Common myeloid progenitor, CD34-positive (primary cell): ENCODE measurements at regions not wholly inside any gene's neighbourhood (a gene's known extent, or its start where the extent isn't known, plus 50 kb on each side); places are given as distances from the start of the nearest gene placed in this dataset.
"Not testable (repeated sequence)": the region's sequence is repeated elsewhere in the genome, so short reads cannot be mapped to it uniquely, and the experiment has no call there.

Experiments
- CTCF ChIA-PET: fragments of 350-600 bp; sonication (Branson Sonifier 250); formaldehyde crosslinking; loops from one replicate; lab custom pipeline; 2021; ENCODE audit warnings: antibody characterized with exemption; lab: Charles Lee
- POLR2A ChIA-PET: fragments of 350-600 bp; sonication (Branson Sonifier 250); formaldehyde crosslinking; loops from one replicate; lab custom pipeline; 2021; ENCODE audit warnings: antibody characterized with exemption; lab: Charles Lee
- DNase-seq, 3 donors: peaks; one replicate each; pipeline versions ENCODE4 v3.0.0 to v3.0.0-alpha.2; 2013
- H3K27ac ChIP-seq, 2 experiments: 1 replicate in 1 of 2; 2 replicates in 1 of 2; pipeline ENCODE4 v1.7.0; 2013; ENCODE audit warnings: inconsistent platforms in 2 of 2, low read length in 2 of 2, mild to moderate bottlenecking in 2 of 2, low read depth in 1 of 2, moderate library complexity in 1 of 2; ENCODE audit not compliant: severe bottlenecking in 2 of 2, insufficient read depth in 1 of 2, poor library complexity in 1 of 2
- H3K27me3 ChIP-seq, 5 experiments: replicated peaks in 2 of 5; 1 replicate in 3 of 5; 2 replicates in 2 of 5; pipeline versions ENCODE4 v1.6.1 to v1.7.0; 2013; ENCODE audit warnings: low read length in 4 of 5, mild to moderate bottlenecking in 2 of 5, moderate library complexity in 2 of 5, inconsistent platforms in 1 of 5; ENCODE audit not compliant: insufficient read depth in 5 of 5, control insufficient read depth in 4 of 5
- H3K36me3 ChIP-seq, 4 experiments: 1 replicate in 2 of 4; 2 replicates in 2 of 4; pipeline versions ENCODE4 v1.6.1 to v1.7.0; 2013; ENCODE audit warnings: low read length in 3 of 4, control low read depth in 1 of 4, mild to moderate bottlenecking in 1 of 4; ENCODE audit not compliant: control insufficient read depth in 4 of 4, insufficient read depth in 4 of 4
- H3K4me1 ChIP-seq, 4 experiments: 1 replicate in 3 of 4; 2 replicates in 1 of 4; pipeline versions ENCODE4 v1.6.1 to v1.7.1; 2013; ENCODE audit warnings: low read length in 3 of 4, mild to moderate bottlenecking in 3 of 4, control low read depth in 1 of 4, inconsistent platforms in 1 of 4, moderate library complexity in 1 of 4; ENCODE audit not compliant: control insufficient read depth in 4 of 4, insufficient read depth in 4 of 4; ENCODE audit errors: control extremely low read depth in 1 of 4
- H3K4me3 ChIP-seq, 7 experiments: 1 replicate in 4 of 7; 2 replicates in 3 of 7; pipeline versions ENCODE4 v1.5.1 to v1.7.0; 2013; ENCODE audit warnings: mild to moderate bottlenecking in 7 of 7, low read length in 6 of 7, moderate library complexity in 6 of 7, inconsistent platforms in 2 of 7, low read depth in 2 of 7, control low read depth in 1 of 7; ENCODE audit not compliant: insufficient read depth in 4 of 7, control insufficient read depth in 1 of 7; ENCODE audit errors: extremely low read depth in 1 of 7
- H3K9me3 ChIP-seq, 5 experiments: 1 replicate in 4 of 5; 2 replicates in 1 of 5; pipeline versions ENCODE4 v1.6.1 to v1.7.1; 2013; ENCODE audit warnings: low read length in 4 of 5, mild to moderate bottlenecking in 2 of 5, inconsistent platforms in 1 of 5, low read depth in 1 of 5, moderate library complexity in 1 of 5; ENCODE audit not compliant: control insufficient read depth in 4 of 5, insufficient read depth in 2 of 5; ENCODE audit errors: control extremely low read depth in 1 of 5
- WGBS: methylation state at CpG from one replicate; pipeline ENCODE4 v1.1.5; 2013; ENCODE audit not compliant: insufficient coverage; 5-methylcytosine and 5-hydroxymethylcytosine counted together

DNA sequence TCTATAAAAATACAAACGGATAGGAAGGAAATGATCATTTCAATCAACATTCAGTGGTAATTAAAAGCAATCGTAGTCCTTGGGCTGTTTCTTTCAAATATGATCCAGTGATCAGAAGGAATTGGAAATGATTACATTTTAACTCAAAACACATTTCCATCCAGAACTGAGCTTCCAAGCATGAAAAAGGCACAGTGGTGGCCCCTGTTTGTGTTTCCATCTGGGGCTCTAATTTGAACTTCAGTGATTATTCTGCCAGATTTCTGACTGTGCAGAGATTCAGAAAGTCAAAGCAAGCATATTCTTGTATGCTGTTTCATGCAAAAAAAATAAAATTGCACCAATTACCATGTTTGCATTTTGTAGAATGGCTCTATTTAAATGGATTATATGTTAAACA lies 157.0 kb upstream of the LMNTD1 start:
- ChIA-PET CTCF (interaction anchor here (0.6 kb wide), 1 partner anchor 11 kb away, joined by 3 read pairs; no protein-coding TSS in a partner anchor), POLR2A (no interaction called here)
- no peaks in the 10 kb centered on the region for H3K27me3 ChIP-seq
- no peaks in the 10 kb centered on the region for H3K36me3 ChIP-seq
- H3K9me3 ChIP-seq = peaks cover 7 to 21% (median 9%) of the 10 kb centered on the region in 5 experiments
- no CpG with 5 or more reads among the region's 2 CpGs for WGBS
- no peak overlapping the region for H3K27ac ChIP-seq
- no peak for DNase-seq
- H3K4me3 ChIP-seq = no peak overlapping the region
- H3K4me1 ChIP-seq = peaks cover 0 to 11% (median 3%) of the 10 kb centered on the region in 4 experiments

DNA sequence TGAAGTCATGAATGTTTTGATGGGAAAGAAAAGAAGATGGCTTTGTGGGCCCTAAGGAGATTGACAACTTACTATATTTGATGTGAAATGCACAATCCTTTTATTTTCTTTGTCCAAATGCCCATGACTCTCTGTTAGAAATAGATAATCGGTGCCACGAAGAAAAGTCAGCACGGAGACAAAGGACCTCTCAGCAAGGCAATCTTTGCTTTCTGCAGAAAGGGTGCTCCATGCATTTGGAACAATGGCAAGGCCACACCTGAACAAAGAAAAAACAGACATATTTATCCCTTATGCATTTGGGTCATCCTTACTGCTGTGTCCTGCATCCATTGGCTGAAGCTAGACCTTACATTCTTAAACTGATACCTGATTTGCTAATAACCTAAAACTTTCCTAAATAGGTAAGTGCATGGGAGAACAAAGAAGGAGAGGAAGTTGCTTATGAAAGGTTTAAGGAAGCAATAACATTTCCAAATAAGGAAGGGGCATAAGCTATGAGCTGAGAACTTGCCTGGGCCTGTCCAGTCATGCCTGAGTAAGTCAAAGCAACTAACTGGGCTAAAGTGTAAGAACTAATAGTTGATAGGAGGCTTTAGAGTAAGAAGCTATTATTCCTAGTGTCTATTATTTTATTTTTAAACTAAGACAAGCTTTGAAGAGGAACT lies 158.0 kb upstream of the LMNTD1 start:
- 97% methylated on average over 3 of the region's 3 CpGs for WGBS
- H3K27ac ChIP-seq, POLR2A ChIA-PET, H3K4me1 ChIP-seq, DNase-seq, H3K27me3 ChIP-seq, H3K36me3 ChIP-seq, CTCF ChIA-PET: not testable (repeated sequence)
- Histone ChIP-seq H3K9me3 (peaks cover 7 to 21% (median 8%) of the 10 kb centered on the region in 5 experiments), H3K4me3 (peak overlapping the region in 1 of 7 experiments; percentile 10)

DNA sequence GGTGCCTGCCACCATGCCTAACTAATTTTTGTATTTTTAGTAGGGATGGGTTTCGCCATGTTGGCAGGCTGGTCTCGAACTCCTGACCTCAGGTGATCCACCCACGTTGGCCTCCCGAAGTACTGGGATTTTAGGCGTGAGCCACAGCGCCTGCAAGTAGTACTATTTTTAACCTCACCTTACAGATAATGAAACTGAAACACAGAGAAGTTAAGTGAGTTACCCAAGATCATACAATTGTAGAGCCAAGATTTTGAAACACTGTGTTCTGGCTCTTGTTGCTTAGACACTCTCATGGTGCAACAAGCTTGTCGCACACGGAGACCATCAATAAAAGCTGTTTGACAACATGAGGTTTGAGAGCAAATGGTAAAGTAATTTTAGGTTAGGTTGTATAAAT lies 159.1 kb upstream of the LMNTD1 start:
- no peaks in the 10 kb centered on the region for H3K36me3 ChIP-seq

DNA sequence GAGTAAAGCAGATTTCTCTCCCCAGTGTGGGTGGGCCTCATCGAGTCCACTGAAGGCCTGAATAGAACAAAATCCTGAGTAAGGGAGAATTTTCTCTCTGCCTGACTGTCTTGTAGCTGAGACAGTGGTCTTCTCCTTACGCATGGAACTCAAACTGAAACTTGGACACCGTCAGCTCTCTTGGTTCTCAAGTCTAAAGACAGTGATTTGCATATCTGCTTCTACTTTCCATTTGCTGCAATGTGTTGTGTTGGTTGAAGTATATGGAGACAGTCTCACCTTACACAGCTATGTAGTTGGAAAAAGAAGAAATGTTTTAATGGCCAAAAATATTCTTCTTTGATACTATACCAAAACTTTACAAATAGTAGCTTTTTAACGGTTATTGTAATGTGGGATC lies 160.2 kb upstream of the LMNTD1 start:
- no peaks in the 10 kb centered on the region for H3K4me1 ChIP-seq
- POLR2A ChIA-PET = no interaction called here
- no peak overlapping the region for H3K27ac ChIP-seq
- H3K4me3 ChIP-seq = no peak overlapping the region
- H3K9me3 ChIP-seq = peaks cover 3 to 12% (median 4%) of the 10 kb centered on the region in 5 experiments
- WGBS = 100% methylated on average over 2 of the region's 4 CpGs
- DNase-seq = no peak
- CTCF ChIA-PET = no interaction called here
- H3K27me3 ChIP-seq = no peaks in the 10 kb centered on the region
- no peaks in the 10 kb centered on the region for H3K36me3 ChIP-seq

More for the DNA sequence above, 159.1 kb upstream of the LMNTD1 start:
- no peak overlapping the region for H3K4me3 ChIP-seq
- no peaks in the 10 kb centered on the region for H3K4me1 ChIP-seq
- ChIA-PET CTCF (no interaction called here), POLR2A (no interaction called here)
- H3K27ac ChIP-seq = no peak overlapping the region
- no peaks in the 10 kb centered on the region for H3K27me3 ChIP-seq
- peaks cover 4 to 19% (median 8%) of the 10 kb centered on the region in 5 experiments for H3K9me3 ChIP-seq
- no peak for DNase-seq
- 96% methylated on average over 5 of the region's 8 CpGs for WGBS

DNA sequence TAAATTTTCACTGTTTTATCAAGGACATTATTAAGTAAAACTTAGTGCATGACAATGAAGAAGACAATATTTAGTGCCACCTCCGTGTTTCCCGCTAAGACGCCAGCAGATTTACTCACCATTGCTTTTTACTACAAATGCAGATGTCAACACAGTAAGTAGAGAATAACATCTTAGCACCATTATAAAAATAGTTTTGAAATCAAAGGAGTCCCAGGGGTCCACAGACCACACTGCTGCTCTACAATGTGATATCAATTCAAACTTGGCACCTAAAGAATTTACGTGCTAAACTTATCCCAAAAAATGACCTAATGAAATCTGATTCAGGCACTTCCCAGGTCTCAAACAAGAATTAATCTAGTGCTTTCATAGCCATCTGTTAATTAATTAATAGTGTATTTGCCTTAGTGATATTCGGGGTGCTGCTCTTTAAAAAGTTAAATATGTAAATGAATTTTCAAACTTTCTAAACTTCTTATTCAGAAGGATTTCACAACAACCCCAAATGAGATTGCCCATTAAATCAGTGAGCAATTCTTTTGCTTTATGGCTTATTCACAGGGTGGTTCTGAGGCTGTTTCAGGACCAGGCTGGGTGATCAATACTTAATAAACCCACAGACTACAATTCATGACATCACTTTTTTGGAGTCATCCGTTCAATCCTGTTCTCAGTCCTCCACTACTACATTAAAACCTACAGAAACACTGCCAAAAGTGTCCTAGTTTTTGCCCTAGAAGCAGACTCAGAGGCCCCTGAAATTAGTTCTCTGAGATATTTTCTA lies 161.3 kb upstream of the LMNTD1 start:
- CTCF ChIA-PET = no interaction called here
- Histone ChIP-seq H3K27ac (no peak overlapping the region), H3K4me3 (no peak overlapping the region), H3K27me3 (no peaks in the 10 kb centered on the region), H3K4me1 (no peaks in the 10 kb centered on the region), H3K36me3 (no peaks in the 10 kb centered on the region), H3K9me3 (peaks cover 3 to 12% (median 4%) of the 10 kb centered on the region in 5 experiments)
- WGBS = 67% methylated on average over 1 of the region's 6 CpGs
- DNase-seq = no peak
- POLR2A ChIA-PET = no interaction called here

DNA sequence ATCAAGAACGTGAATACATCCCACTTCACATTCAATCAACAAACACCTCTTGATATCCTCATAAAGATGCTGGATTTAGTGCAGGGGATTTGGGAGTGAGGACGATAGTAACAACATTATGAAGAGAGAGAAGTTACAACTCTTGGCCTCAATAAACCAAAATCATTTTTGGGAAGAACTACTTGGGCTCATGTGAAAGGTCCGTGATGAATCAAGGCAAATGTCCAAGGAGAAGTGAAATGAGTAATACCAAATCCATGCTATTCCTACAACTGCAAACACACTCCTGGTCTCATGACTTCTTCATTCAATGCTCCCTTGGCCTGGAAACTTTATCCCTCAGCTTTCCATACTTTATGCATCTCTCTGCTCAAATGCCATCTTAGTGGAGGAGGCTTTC lies 162.0 kb upstream of the LMNTD1 start:
- H3K27me3 ChIP-seq = no peaks in the 10 kb centered on the region
- H3K9me3 ChIP-seq = peaks cover 3 to 12% (median 4%) of the 10 kb centered on the region in 5 experiments
- no peaks in the 10 kb centered on the region for H3K4me1 ChIP-seq
- H3K4me3 ChIP-seq = no peak overlapping the region
- 100% methylated on average over 2 of the region's 3 CpGs for WGBS
- H3K36me3 ChIP-seq = no peaks in the 10 kb centered on the region
- no peak for DNase-seq
- ChIA-PET POLR2A (no interaction called here), CTCF (no interaction called here)
- H3K27ac ChIP-seq = no peak overlapping the region

DNA sequence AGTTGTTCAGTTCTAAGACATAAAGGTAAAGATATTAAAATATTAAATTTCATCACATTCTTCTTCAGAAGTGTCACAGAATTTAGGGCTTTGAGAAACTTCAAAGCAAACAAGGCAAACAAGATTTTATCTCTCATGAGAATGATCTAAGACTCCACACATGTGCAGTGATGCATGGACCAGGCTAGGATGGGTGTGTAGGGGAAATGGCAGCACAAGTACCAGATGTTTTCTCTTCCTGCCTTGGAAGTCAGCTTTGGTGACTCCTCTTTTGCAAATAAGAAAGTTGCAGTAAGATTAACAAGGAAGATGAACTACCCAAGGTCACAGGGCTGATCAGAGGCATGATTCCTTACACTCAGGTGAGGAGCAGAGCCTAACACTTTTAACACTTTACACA lies 163.8 kb upstream of the LMNTD1 start:
- Histone ChIP-seq H3K36me3 (no peaks in the 10 kb centered on the region), H3K9me3 (no peaks in the 10 kb centered on the region), H3K27ac (no peak overlapping the region), H3K4me3 (no peak overlapping the region), H3K4me1 (no peaks in the 10 kb centered on the region), H3K27me3 (no peaks in the 10 kb centered on the region)
- peak in 2 of 3 donors; percentile 14 to 31 for DNase-seq
- POLR2A ChIA-PET = no interaction called here
- CTCF ChIA-PET = no interaction called here
